ENCODE measurements at regions not wholly inside any gene's neighbourhood (a gene's known extent, or its start where the extent isn't known, plus 50 kb on each side); places are given as distances from the start of the nearest gene placed in this dataset.

DNA sequence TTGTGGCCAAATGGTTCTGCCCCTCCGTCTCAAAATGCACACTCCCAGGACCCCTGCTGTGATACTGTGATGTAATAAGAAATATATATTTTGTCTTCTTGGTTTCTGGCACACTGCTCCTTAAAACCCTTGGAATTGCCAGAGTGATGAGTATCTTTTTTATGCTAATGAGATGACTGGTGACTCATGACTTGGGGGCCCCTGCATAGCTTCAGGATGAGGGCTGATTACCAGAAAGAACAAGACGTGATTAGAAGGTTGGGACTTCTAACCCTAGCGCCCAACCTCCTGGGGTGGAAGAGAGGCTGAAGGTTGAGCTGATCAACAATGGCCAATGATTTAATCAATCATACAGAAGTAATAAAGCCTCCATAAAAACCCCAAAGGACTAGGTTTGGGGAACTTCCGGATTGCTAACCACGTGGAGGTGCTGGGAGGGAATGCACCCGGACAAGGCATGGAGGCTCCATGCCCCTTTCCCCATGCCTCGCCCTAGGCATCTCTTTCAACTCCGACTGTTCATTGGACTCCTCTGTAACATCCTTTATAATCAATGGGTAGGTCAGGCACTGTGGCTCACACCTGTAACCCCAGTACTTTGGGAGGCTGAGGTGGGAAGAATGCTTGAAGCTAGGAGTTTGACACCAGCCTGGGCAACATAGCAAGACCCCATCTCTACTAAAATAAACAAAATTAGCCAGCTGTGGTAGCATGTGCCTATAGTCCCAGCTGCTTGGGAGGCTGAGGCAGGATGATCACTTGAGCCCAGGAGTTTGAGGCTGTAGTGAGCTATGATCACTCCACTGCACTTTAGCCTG lies 89.1 kb downstream of the HS1BP3 start:
- no peak for DNase-seq

DNA sequence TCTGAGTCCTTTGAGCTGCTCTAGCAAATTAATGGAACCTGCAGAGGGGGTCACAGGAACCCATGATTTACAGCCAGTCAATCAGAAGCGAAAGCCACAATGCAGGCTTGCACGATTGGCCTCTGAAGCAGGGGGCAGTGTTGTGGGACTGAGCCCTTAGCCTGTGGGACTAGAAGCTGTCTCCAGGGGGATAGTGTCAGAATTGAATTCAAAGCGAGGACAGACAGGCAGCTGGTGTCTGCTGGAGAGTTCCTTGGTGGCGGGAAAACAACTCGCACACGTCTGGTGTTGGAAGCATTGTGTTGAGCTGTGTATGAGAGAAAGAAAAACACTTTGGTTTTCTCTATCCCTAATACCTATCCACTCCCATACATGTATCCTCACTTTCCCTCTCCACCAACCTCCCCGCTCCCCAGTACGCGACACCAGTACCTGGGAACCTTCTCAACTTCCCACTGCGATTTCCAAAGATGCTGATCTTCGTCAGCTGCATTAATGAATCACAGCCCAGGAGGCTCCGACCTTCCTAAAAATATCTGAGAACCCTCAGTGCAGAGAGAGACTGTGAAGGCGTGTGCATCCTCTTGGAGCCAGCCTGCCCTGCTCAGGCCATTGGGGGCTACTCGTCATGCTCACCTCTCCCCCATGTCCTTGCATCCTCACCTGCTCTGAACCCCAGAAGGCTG lies 88.2 kb downstream of the HS1BP3 start:
- DNase-seq, result no peak

DNA sequence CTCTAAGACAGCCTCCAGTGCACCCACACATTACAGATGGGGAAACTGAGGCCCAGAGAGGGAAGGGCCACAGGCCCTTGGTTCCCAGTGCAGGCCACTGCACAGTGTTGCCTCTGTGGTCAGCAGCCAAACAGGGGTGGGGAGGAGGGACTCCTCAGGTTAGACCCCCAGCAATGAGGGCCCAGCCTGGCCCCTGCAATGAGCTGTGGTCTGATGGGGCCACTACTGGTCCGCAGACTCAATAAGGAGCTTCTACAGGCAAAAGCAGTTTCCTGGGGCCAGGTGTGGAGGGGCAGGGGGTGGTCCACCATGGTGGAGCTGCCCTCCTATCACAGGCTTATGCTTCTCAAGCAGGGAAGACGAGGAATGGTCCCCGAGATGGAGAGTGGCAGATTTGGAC lies 87.6 kb downstream of the HS1BP3 start:
- DNase-seq, result no peak

DNA sequence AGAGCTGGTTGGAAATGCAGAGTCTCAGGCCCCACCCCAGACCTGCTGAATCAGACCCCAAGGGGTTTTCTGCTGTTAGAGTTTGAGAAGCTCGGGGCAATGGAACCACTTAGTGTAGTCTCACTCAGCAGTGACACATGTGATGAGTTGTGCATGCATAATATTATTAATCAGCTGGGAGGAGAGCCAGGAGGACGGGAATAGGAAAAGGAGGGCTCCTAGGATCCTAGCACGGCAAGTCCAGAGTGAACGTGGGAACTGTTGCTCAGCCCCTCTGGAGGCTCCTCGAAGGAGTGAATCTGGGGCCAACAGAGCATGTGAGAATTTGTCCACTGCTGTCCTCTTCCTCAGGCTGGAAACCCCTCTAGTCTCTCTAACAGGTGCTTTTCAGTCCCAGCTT lies 87.1 kb downstream of the HS1BP3 start:
- DNase-seq, result no peak

DNA sequence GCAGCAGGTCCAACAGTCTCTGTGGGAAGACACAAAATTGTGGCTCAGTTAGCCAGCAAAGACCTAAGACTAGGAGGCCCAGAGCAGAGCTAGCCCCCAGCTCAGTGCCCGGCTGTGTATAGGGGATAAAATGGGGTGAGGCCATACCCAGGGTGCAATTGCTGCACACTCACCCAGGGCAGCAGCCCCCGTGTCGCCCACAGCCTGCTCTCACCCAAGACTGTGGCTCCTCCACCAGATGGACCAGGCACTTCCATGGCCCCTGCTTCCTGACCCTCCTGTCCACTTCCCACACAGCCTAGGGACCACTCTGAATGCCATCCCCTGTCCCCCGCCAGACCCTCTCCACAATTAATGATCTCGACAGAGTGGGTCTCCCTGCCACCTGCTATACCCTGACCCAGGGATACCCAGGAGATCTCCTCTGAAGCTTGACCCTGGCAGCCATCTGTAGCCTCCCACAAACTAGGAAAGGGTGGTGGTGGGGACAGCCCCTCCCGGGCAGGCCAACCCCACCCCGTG lies 85.7 kb downstream of the HS1BP3 start:
- no peak for DNase-seq

DNA sequence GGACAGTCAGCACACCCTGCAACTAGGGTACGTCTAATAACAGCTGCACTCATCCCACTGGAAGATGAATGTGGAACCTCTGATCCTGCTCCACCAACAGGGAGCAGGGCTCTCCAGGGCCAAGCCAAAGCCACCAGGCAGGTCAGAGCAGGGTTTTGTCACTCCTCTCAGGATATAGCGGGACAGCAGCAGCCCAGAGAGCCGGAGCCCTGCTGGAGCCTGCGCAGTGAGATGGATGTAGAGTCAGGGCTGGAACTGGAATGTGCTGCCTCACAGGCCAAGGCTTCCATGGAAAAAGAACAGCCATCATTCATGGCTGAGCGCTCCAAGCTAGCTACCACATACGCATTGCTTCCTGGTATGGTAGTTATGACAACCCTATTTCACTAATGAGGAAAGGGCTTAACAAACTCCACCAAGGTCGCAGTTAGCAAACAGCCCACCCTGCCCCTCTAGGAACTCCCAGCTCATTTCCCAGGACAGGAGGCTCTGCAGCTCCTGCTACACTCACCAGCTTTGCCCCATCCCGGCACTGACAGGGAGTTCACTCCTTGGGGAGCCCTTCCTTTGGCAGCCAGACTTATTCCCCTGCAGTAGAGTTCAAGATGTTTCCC lies 85.2 kb downstream of the HS1BP3 start:
- DNase-seq, result no peak

DNA sequence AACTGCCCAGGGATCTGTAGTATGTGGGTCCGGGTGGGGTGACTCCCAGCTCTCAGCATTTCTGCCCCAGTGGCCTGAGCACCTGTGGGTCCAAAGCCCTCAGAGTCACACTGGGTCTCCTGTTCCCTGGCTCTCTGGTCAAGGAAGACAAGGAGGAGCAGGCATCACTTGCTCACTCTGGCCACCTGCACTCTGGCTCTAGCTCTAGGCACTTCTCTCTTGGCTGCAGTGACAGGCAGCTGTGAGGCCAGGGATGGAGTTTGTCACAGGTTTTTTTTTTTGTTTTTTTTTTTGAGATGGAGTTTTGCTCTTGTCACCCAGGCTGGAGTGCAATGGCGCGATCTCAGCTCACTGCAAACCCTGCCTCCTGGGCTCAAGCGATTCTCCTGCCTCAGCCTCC lies 84.6 kb downstream of the HS1BP3 start:
- no peak for DNase-seq

DNA sequence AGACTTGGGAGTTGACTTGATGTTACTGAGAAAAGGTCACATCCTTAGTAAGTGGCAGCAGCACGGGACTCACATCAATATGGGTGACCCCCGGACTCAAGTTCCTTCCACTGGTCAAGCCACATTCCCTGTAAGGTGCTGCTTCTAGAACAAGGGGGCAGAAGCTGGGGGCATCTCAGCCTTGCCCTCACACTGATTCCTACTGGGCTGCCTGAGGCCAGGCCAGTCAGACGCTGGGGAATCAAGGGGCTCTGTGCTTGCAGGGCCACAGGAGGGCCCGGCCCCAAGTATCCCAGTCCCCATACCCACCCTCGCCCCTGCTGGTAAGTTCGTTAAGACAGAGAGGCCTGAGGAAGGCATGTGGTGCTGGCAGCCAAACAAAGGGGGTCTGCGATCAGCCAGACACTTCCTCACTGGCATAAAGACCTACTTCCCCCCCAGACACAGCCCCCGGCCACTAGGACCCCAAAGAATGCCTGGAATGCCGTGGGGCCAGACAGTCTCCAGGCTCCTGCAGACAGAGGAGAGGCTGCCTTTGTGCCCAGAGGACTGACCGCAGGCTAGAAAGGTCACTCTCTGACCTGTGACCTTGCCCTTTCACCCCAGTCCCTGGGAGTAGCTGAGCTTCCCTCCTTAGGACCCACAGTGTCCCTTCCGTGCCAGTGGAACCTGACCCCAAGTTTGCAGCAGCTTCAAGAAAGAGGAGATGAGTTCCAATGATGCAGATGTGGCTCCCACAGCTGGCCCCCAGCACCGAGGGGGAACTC lies 83.6 kb downstream of the HS1BP3 start:
- no peak for DNase-seq
